GM12873 (cell line): ENCODE measurements at regions not wholly inside any gene's neighbourhood (a gene's known extent, or its start where the extent isn't known, plus 50 kb on each side); places are given as distances from the start of the nearest gene placed in this dataset.

Source experiments
- CTCF ChIP-seq: IDR thresholded peaks from 2 replicates; pipeline ENCODE4 v1.5.1; 2012; ENCODE audit warnings: low read depth, mild to moderate bottlenecking, moderate library complexity, low read length, control low read depth; ENCODE audit not compliant: insufficient read depth; ENCODE audit errors: missing control alignments

DNA sequence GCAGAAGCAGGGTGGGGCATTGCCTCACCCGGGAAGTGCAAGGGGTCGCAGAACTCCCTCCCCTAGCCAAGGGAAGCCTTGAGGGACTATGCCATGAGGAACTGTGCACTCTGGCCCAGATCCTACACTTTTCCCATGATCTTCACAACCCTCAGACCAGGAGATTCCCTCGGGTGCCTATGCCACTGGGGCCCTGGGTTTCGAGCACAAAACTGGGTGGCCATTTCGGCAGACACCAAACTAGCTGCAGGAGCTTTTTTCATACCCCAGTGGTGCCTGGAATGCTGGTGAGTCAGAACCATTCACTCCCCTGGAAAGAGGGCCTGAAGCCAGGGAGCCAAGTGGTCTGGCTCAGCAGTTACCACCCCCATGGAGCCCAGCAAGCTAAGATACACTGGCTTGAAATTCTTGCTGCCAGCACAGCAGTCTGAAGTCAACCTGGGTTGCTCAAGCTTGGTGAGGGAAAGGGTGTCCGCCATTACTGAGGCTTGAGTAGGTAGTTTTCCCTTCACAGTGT, 573.7 kb upstream of the ANO3 start:
- TF ChIP-seq CTCF, result no peak

- TF ChIP-seq CTCF, result no peak
Observed at GRCh38 chr11:25766332-25767015, 565.5 kb upstream of the ANO3 start.

- no peak for TF ChIP-seq CTCF
Observed at GRCh38 chr11:25769287-25769686, 562.6 kb upstream of the ANO3 start.

GRCh38 chr11:25771605-25772004, 560.3 kb upstream of the ANO3 start:
- TF ChIP-seq CTCF, result no peak

DNA sequence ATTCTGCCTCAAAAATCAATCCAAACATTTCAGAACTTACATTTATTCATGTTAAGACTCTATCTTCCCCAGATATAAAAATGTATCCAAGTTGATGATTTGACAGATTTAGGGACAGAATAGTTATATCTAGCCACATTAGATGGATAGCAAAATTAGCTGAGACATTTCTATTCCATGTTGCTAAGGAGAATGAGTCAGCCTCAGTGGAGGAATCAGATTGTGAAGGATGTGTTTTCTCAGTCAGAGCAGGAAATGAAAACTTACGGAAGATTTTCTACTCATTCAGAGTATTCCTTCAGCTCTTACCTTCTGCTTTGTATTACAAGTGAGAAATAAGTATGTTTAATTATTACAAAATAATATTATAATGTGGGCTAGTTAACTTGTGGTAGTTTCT, 556.3 kb upstream of the ANO3 start:
- TF ChIP-seq CTCF, result no peak

DNA sequence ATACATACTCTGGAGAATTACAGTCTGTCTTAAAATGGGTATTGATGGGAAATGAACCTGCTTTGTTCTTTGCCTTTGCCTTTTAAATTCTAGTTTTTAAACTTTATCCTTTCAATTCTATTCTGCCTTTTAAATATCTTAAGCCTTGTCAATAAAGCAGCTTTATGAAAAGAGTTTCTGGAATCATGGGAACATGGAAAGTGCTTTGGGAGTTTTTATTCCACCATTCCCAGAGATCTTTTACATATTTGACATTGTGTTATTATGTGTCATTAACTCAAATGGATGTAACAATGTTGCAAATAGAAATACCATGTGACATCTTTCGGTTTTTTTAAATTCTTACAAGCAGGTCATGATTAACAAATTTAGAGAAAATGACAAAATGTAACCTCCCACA, 555.7 kb upstream of the ANO3 start:
- TF ChIP-seq CTCF, result no peak

DNA sequence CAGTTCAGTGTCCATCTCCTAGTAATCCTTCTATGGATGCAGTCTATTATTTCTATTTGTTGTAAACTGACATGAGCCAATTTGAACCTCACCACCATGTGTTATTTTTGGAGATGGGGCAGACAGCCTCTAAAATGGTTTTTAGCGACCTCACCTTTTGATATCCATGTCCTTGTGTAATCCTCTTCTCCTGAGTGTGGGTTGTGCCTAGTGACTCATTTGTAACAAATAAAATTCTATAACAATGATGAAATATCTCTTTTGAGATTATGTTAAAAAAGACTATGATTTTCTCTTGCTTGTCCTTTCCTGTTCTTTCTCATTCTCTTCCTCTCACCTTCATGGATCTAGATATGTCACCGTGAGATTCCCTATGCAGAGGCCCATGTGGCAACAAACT, 554.6 kb upstream of the ANO3 start:
- no peak for TF ChIP-seq CTCF
